GM23248 (cell line): ENCODE measurements at regions not wholly inside any gene's neighbourhood (a gene's known extent, or its start where the extent isn't known, plus 50 kb on each side); places are given as distances from the start of the nearest gene placed in this dataset.

Source experiments
- DNase-seq: peaks from one replicate; pipeline ENCODE4 v3.0.0-alpha.2; 2015
- H2AFZ ChIP-seq: fragments of 200-600 bp; sonication (generic); 2 replicates; pipeline ENCODE4 v1.6.1; 2016; ENCODE audit warnings: antibody characterized with exemption
- H3F3A ChIP-seq: fragments of 200-600 bp; sonication (generic); 2 replicates; pipeline ENCODE4 v1.6.1; 2016; ENCODE audit warnings: mild to moderate bottlenecking, antibody characterized with exemption, mixed run types; ENCODE audit not compliant: insufficient read depth
- H3K27ac ChIP-seq: fragments of 200-600 bp; sonication (generic); 2 replicates; pipeline ENCODE4 v1.5.1; 2016; ENCODE audit warnings: mild to moderate bottlenecking
- H3K27me3 ChIP-seq: fragments of 200-600 bp; sonication (generic); replicated peaks from 2 replicates; pipeline ENCODE4 v1.6.1; 2016; ENCODE audit warnings: mild to moderate bottlenecking; ENCODE audit not compliant: insufficient read depth
- H3K36me3 ChIP-seq: fragments of 200-600 bp; sonication (generic); 2 replicates; pipeline ENCODE4 v1.6.1; 2016; ENCODE audit warnings: low read depth, mild to moderate bottlenecking
- H3K4me1 ChIP-seq: fragments of 200-600 bp; sonication (generic); 2 replicates; pipeline ENCODE4 v1.6.1; 2016; ENCODE audit warnings: mild to moderate bottlenecking; ENCODE audit not compliant: insufficient read depth
- H3K4me2 ChIP-seq: fragments of 200-600 bp; sonication (generic); one replicate; pipeline ENCODE4 v1.6.1; 2016; ENCODE audit warnings: mild to moderate bottlenecking; ENCODE audit not compliant: unreplicated experiment
- H3K4me3 ChIP-seq: fragments of 200-600 bp; sonication (generic); 2 replicates; pipeline ENCODE4 v1.5.1; 2016; ENCODE audit warnings: mild to moderate bottlenecking
- H3K79me2 ChIP-seq: fragments of 200-600 bp; sonication (generic); 2 replicates; pipeline ENCODE4 v1.6.1; 2016; ENCODE audit warnings: mild to moderate bottlenecking; ENCODE audit not compliant: insufficient read depth
- H3K9ac ChIP-seq: fragments of 200-600 bp; sonication (generic); 2 replicates; pipeline ENCODE4 v1.6.1; 2016; ENCODE audit warnings: mild to moderate bottlenecking
- H3K9me2 ChIP-seq: fragments of 200-600 bp; sonication (generic); 2 replicates; pipeline ENCODE4 v1.6.1; 2016; ENCODE audit warnings: mixed run types, mild to moderate bottlenecking, moderate library complexity; ENCODE audit not compliant: insufficient read depth
- H3K9me3 ChIP-seq: fragments of 200-600 bp; sonication (generic); one replicate; pipeline ENCODE4 v1.6.1; 2017; ENCODE audit warnings: low read depth
- H4K20me1 ChIP-seq: fragments of 200-600 bp; sonication (generic); 2 replicates; pipeline ENCODE4 v1.6.0; 2016; ENCODE audit not compliant: insufficient read depth
- EZH2 ChIP-seq: fragments of 200-600 bp; sonication (generic); IDR thresholded peaks from 2 replicates; pipeline ENCODE4 v1.6.1; 2018; ENCODE audit warnings: antibody characterized with exemption, mild to moderate bottlenecking; ENCODE audit not compliant: insufficient read depth, poor library complexity, severe bottlenecking
- EZH2phosphoT487 ChIP-seq: fragments of 200-600 bp; sonication (generic); IDR thresholded peaks from 2 replicates; pipeline ENCODE4 v1.6.1; 2018; ENCODE audit warnings: antibody characterized with exemption, moderate library complexity, mild to moderate bottlenecking, low read depth; ENCODE audit not compliant: insufficient read depth
- WGBS, 2 experiments: methylation state at CpG; one replicate each; pipeline ENCODE4 v1.1.6; 2015 to 2017; ENCODE audit warnings: low lambda C conversion rate in 2 of 2, low coverage in 1 of 2; ENCODE audit errors: missing lambda C conversion rate in 2 of 2; 5-methylcytosine and 5-hydroxymethylcytosine counted together
- in situ Hi-C: fragments of 300-500 bp; cut with MboI; formaldehyde crosslinking; loops from 2 replicates; pipeline ENCODE4 v1.15.0; 2020

DNA sequence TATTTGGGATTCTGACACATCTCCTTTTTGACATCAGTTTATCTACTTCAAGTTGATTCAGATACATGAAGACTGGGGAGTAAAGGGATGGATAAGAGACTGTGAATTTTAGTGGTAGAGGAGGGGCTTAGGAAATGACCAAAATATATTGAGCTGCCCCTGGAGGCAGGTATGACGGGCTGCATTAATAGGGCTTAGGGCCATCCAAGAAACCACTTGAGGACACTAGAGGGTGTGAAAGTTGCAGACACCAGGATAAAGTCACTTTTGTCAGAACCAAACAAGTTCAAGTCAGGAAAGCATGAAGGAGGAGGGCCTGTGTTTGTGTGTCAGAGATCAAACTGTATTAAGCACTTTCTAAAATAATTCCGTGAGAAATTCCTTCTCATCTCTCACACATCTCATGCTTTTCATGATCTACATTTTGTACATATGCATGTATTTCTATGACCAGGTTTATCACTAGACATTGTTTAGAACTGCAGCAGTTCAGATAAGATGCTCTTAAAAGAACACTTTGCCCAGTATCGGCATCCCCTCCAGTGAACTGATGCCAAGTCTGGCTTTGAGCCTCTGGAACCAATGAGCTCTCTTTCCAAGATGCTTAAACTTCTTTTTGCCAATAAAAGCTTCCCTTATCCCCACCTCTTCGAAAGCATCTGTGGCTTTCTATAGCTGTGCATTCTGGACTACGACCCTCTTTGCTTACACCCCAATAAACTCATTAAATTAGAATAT is 136.9 kb downstream of the SLC38A1 start:
- no peak overlapping the region for H3K27ac ChIP-seq
- no peaks in the 10 kb centered on the region for H3K9me3 ChIP-seq
- no peak overlapping the region for H3K4me2 ChIP-seq
- WGBS, 2 experiments: 42 to 52% methylated on average over 5 of the region's 5 CpGs
- TF ChIP-seq EZH2: no peak
- no peak for TF ChIP-seq EZH2phosphoT487
- H3K79me2 ChIP-seq: no peaks in the 10 kb centered on the region
- H4K20me1 ChIP-seq: no peaks in the 10 kb centered on the region
- H3K9me2 ChIP-seq: no peaks in the 10 kb centered on the region
- H3F3A ChIP-seq: no peaks in the 10 kb centered on the region
- H3K4me1 ChIP-seq: no peaks in the 10 kb centered on the region
- in situ Hi-C loops: no loop called here
- H2AFZ ChIP-seq: no peak overlapping the region
- H3K4me3 ChIP-seq: no peak overlapping the region
- peak; percentile 19 for DNase-seq
- no peaks in the 10 kb centered on the region for H3K36me3 ChIP-seq
- no peaks in the 10 kb centered on the region for H3K27me3 ChIP-seq
- H3K9ac ChIP-seq: no peak overlapping the region

- DNase-seq: no peak
- Histone ChIP-seq H3K9me3 (no peaks in the 10 kb centered on the region), H3K79me2 (no peaks in the 10 kb centered on the region), H4K20me1 (no peaks in the 10 kb centered on the region), H3K4me1 (no peaks in the 10 kb centered on the region; the same call in none of the 2 replicates), H3K4me3 (no peak overlapping the region), H3K27ac (no peak overlapping the region), H3F3A (no peaks in the 10 kb centered on the region), H3K9ac (no peak overlapping the region), H3K36me3 (no peaks in the 10 kb centered on the region), H3K9me2 (no peaks in the 10 kb centered on the region), H3K4me2 (no peak overlapping the region), H3K27me3 (no peaks in the 10 kb centered on the region), H2AFZ (no peak overlapping the region)
- in situ Hi-C loops: no loop called here
- WGBS, 2 experiments: 61 to 72% methylated on average over 5 of the region's 6 CpGs
- TF ChIP-seq EZH2phosphoT487 (no peak), EZH2 (no peak)
These were observed 137.3 kb upstream of the SCAF11 start for GRCh38 chr12:46127656-46128055.

DNA sequence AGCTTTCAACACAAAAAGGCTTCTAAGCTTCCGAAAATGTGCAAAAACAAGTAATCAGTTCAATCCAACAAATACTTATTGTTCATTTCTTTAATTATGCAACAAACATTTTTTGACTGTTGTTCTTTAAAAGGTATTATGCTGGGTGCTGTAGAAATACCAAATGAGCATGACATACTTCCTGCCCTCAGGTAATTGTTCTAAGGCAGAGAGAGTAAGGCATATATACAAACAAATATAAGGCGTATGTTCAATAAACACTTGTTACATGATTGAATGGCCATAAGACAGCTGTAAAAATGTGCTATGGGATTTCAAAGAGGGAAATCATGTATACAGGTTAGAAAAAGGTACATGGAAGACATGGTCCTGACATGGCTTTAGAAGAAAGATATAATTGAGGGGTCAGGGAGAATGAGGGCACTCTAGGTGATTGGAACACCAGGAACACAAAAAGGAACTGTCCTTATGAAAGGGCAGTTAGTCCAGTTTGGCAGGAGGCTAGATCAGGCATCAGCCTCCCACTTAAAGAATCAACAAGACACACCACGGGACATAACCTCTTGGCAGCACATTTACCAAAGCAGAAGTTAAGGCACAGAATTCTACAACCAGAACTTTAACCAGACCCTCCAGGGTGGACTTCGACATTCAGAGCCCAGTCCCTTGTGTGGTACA is 135.8 kb upstream of the SCAF11 start:
- Histone ChIP-seq H2AFZ (peak overlapping the region; percentile 98), H3K9me3 (no peaks in the 10 kb centered on the region), H3K36me3 (no peaks in the 10 kb centered on the region), H3F3A (no peaks in the 10 kb centered on the region), H3K4me2 (peak overlapping the region; percentile 98), H4K20me1 (no peaks in the 10 kb centered on the region), H3K4me3 (peak overlapping the region; percentile 77), H3K27ac (no peak overlapping the region), H3K9me2 (no peaks in the 10 kb centered on the region), H3K27me3 (0 out of 2 replicates have a peak, but pooled peaks cover 6% of the 10 kb centered on the region), H3K4me1 (no peaks in the 10 kb centered on the region; the same call in none of the 2 replicates), H3K9ac (peak overlapping the region; percentile 75; the same call in 1 of the 2 replicates), H3K79me2 (no peaks in the 10 kb centered on the region)
- no peak for TF ChIP-seq EZH2
- TF ChIP-seq EZH2phosphoT487: no peak
- WGBS, 2 experiments: 66 to 68% methylated on average over 4 of the region's 4 CpGs
- DNase-seq: no peak
- in situ Hi-C loops: no loop called here

DNA sequence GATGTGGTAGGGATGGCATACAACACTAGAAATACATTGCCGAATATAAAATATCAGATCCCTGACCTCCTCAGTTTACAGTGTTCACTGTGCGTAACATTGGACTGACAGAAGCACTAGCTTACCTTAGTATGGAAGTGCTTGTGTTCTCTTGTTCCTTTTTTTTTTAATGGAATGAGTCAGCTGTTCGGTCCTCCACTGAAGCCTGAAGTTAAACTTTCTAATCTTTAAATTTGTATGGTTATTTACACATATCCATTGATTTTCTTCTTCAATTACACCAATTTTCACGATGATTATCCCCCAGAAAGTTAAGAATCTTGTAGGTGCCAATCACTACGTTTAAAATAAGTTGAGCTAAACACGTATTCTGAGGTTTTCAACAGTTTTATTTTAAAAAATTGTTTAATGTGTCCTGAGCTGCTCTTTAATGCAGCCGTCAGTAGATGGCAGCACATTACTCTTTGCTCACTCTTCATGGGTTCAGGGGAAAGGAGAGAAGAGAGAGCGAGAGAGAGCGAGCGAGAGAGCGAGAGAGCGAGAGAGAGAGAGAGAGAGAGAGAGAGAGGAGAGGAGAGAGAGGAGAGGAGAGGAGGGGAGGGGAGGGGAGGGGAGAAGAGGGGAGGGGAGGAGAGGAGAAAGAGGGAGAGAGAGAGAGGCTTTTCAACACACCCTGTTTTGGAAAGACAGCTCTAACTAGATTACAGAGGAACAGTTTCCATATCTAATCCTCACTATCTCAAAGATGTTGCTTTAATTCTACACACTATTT is 134.7 kb upstream of the SCAF11 start:
- Histone ChIP-seq H3K36me3 (no peaks in the 10 kb centered on the region), H3K9me2 (no peaks in the 10 kb centered on the region), H3K27me3 (0 out of 2 replicates have a peak, but pooled peaks cover 6% of the 10 kb centered on the region), H3K79me2 (no peaks in the 10 kb centered on the region), H2AFZ (peak overlapping the region; percentile 98), H3F3A (no peaks in the 10 kb centered on the region), H3K9ac (peak overlapping the region; percentile 75), H4K20me1 (no peaks in the 10 kb centered on the region), H3K9me3 (no peaks in the 10 kb centered on the region), H3K27ac (no peak overlapping the region), H3K4me2 (peak overlapping the region; percentile 98), H3K4me1 (no peaks in the 10 kb centered on the region; the same call in none of the 2 replicates), H3K4me3 (peak overlapping the region; percentile 77)
- WGBS, 2 experiments: 4 to 5% methylated on average over 11 to 12 of the region's 12 CpGs
- in situ Hi-C loops: no loop called here
- DNase-seq: peak; percentile 85
- TF ChIP-seq EZH2phosphoT487 (no peak), EZH2 (no peak)
